ENCODE measurements at regions not wholly inside any gene's neighbourhood (a gene's known extent, or its start where the extent isn't known, plus 50 kb on each side); places are given as distances from the start of the nearest gene placed in this dataset.
"Not testable (repeated sequence)": the region's sequence is repeated elsewhere in the genome, so short reads cannot be mapped to it uniquely, and the experiment has no call there.

DNA sequence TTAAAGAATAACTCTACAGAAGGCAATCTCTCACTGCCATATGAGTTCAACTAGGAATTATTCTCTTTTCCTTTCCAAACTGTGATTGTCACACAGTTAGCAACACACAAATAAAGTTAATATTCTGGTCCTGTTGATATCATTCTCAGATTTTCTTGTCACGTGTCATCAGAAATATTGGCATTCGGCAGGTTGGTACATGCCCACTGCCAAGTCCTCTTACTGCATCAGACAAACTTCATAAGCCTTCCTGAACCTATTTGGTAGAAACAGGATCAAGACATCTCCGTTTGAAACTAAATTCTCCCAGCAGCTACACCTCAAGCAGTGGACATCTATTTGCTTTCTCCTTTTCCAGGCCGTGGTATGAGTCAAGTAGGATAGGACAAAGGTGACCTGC, 177.9 kb upstream of the SOX2 start:
- no peak for DNase-seq

- DNase-seq: no peak
These were observed 181.1 kb upstream of the SOX2 start for GRCh38 chr3:181530584-181530983.

DNA sequence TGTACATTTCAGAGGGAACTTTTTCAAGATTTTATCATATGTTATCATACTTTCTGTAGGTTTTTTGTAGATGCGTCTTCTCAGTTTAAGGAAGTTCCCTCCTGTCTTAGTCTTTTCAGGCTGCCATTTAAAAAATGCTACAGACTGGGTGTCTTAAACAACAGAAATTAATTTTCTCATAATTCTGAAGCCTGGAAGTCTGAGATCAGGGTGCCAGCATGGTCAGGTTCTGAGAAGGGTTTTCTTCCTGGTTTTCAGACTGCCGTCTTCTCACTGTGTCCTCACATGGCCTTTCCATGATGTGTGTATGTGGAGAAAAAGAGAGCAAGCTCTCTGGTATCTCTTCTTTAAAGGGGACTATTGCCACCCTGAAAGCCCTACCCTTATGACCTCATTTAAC, 189.9 kb upstream of the SOX2 start:
- DNase-seq: no peak

- DNase-seq: no peak
These were observed 193.5 kb upstream of the SOX2 start for GRCh38 chr3:181518222-181518621.

DNA sequence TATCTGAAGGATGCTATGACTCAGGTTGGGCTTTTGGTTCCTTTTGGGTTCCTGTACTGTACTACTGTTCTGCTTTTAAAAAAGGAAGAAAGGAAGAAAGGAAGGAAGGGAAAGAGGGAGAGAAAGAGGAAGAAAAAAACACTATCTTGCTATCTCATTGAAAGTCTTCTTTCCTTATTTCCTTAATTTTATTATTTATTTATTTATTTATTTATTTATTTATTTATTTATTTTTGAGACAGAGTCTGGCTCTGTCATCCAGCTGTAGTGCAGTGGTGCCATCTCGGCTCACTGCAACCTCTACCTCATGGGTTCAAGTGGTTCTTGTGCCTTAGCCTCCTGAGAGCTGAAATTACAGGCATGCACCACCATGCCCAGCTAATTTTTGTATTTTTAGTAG, 198.9 kb upstream of the SOX2 start:
- no peak for DNase-seq

DNA sequence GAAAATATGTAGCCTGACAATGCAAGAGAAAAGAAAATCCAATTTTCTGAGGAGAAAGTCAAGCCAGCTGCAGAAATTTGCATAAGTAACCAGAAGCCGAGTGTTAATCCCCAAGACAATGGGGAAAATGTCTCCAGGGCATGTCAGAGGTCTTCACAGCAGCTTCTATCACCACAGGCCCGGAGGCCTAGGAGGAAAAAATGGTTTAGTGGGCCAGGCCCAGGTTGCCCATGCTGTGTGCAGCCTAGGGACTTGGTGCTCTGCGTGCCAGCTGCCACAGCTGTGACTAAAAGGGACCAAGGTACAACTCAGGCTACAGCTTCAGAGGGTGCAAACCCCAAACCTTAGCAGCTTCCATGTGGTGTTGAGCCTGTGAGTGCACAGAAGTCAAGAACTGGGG, 201.2 kb upstream of the SOX2 start:
- no peak for DNase-seq

DNA sequence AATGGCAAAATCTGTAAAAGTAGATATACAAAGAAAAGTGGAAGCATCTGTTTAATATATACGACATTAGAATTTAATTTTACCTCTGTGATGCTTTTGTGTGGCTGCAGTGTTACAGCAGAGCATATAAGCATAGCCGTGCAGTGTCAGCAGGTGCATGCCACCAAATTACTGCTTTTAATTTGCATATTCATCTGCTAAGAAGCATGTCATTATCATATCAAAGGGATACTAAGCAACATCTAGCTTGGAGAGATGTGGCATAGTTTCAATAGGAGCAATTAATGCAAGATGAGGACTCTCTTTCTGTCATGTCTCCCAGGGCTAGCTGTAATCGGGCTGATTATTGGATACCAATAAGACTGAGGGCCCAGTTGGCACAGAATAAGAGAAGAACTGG, 214.4 kb upstream of the SOX2 start:
- DNase-seq: no peak

DNA sequence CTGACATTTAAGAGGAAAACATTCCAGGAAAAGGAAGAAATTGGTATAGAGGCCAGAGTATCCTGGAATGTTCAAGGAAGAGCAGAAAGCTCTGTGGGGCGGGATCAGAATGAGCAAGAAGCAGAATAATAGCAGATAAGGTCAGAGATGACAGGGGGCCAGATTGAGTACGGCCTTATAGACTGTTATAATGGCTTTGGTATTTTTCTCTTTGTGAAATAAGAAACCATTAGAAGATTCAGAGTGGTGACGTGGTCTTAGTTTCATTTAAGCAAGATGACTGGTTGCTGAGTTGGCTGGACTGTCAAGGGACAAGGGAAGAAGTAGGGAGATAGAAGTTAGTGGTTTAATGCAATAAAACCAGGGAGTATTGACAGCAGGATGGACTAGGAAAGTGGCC, 218.3 kb upstream of the SOX2 start:
- DNase-seq: no peak

GRCh38 chr3:181488536-181488935, 223.2 kb upstream of the SOX2 start:
- no peak for DNase-seq

DNA sequence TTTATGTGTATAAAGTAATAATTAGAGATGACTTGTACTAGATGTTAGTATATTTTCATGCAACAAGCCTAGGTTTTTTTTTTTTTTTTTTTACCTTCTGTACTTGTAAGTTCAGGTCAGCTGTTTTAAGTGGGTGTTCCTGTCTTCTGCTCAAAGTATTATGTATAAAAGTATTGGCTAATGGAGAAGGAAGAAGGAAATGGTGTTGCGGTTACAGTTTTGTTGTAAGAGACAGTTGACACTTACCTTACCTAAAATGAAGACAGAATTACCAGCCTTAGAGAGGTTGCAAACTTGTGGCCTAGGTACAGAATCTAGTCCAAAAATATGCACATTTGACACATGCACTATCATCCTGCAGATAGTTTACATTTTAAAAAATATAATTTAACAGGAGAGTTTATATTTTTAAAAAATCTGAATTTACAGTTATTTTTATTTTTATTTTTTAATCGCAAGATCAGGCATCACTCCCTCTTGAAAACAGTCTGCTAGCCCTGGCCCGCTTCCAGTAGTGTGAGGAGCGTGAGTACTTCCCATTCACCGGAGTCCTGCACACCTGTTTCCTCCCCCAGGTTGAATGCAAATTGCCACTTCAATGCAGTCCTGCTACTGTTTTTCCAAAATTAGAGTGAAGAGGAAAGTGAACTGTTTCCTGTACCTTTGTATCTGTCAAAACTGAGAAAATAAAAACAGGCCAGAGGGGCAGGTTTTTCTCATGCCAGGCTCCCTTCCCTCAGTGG, 224.3 kb upstream of the SOX2 start:
- no peak for DNase-seq

DNA sequence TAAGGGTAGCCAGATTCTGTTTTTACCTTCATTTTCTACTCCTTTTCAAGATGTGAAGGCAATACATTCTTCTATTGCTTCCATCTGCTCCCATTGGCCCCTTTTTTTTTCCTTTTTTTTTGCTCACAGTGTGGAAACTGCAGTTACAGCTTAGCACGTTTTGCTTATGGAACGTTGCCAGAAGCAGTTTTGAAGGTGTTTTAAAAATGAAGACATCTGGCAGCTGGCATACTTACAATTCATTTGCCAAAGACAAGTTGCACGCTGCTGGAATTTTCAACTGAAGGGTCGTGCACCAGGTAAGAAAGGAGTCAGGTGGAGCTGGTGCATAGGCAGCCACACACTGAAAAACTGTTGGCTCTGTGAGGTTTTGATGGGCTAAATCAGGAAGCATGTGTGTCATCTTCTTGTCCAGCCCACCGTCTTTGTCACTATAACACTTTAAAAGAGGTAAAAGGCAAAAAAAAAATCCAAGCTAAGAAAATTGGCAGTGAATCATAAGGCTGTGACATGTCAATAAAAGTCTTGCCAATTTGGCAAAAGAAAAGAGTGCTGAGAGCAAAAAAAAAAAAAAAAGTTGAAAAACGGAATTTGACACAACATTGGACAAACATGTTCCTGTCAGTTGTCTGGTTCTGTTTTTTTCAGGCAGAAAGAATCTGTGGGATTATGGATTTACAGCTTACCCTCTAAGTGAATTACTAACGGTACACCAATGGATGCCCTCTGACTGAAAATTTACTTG, 225.4 kb upstream of the SOX2 start:
- DNase-seq: no peak

DNA sequence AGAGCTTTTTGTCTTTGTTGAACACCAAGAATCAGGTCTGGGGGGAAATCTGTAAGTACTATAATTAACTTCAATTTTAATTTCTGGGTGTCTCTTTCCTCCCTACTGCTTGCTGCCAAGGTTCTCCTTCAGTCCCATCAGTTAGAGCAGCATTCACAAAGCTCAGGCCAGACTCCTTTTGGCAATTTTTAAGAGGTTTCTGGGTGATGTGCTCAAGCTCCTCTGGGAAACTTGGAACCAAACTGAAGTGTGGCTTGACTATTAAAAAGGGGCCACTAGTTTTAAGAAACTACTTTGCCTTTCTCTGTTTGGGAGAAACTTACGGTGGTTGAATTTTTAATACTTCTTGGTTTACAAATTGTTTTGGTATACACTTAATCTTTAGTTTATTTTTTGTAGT, 227.7 kb upstream of the SOX2 start:
- no peak for DNase-seq

DNA sequence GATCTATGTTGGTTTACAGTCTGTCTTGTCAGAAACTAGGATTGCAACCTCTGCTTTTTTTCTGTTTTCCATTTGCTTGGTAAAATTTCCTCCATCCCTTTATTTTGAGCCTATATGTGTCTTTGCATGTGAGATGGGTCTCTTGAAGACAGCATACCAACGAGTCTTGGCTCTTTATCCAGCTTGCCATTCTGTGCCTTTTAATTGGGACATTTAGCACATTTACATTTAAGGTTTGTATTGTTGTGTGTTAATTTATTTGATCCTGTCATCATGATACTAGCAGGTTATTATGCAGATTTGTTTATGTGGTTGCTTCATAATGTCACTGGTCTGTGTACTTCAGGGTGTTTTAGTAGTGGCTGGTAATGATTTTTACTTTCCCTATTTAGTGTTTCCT, 236.6 kb upstream of the SOX2 start:
- not testable (repeated sequence) for DNase-seq

- no peak for DNase-seq
These were observed 241.4 kb upstream of the SOX2 start for GRCh38 chr3:181470349-181470748.

DNA sequence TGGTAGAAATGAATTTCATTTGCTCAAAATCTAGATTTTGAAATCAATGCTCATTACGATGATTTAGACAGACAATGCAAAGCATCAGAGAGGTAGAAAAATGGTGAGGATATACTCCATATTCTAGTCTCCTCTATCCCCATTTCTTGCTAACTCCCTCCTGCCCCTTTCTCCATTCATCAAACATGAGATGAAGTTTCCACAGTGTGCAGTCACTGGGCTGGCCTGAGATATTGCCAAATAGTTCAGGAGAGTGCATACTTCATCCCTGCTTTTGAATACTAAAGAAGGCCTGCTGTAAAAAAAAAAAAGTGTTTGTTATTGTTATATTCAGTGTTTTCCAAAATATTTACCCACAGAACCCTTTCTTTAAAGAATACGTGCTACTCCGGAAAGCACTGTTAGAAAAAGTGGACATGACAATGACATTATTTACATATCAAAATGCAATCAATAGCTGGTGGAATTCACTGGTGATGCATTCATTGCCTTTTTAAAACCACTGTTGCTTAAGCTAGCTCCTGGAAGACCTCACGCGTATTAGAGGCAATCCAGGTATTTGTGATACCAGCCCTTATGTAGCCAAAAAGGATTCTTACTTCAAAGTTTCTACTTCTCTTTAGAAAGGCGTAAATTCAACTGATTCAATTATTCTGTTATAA, 247.6 kb upstream of the SOX2 start:
- DNase-seq: no peak

- DNase-seq: no peak
These were observed 250.3 kb upstream of the SOX2 start for GRCh38 chr3:181461381-181461780.

GRCh38 chr3:181459516-181459915, 252.2 kb upstream of the SOX2 start:
- no peak for DNase-seq

DNA sequence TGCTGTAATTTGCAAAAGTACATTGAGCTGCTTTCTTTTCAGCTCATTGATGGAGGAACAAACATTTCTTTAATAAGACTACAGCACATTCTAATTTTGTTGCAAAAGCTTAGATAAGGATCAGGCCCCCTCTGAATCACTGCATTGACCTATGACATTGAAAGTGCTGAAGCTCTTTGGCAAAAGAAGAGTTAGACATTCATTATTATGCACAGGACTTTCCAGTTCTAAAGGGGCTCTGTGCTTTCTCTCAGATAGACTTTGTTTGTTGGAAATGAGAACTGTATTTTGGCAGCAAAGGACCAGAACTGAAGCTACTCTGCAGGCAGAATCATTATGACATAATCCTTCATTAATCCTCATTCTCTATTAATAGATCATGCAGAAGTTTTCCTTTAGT, 252.9 kb upstream of the SOX2 start:
- no peak for DNase-seq

GRCh38 chr3:181457756-181458155, 254.0 kb upstream of the SOX2 start:
- DNase-seq: no peak

GRCh38 chr3:181457190-181457589, 254.5 kb upstream of the SOX2 start:
- peak; percentile 76 for DNase-seq

DNA sequence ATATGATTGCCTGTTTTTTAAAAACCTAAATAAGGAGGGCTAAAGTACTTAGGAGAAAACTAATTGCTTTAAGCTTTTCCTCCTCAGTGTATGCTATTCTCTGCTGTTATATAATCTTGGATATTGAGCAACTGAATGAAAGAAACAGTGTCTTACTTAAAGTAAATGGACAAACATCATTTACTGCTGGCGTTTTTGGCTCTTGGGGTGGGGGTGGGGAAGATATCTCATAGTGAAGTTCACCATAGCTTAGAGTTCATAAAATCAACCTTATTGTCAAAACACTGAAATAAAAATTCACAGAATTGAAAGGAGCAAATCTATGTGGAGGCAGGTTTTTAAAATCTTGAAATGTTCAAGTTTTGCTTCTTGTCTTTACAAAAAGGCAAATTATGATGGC, 256.4 kb upstream of the SOX2 start:
- no peak for DNase-seq

GRCh38 chr3:181454451-181455027, 257.2 kb upstream of the SOX2 start:
- peak; percentile 27 for DNase-seq

- DNase-seq: no peak
These were observed 265.0 kb upstream of the SOX2 start for GRCh38 chr3:181446741-181447140.

Measured in occipital lobe (tissue), 1 donor.